Hypothalamus (tissue), 51 donors: ENCODE measurements at regions not wholly inside any gene's neighbourhood (a gene's known extent, or its start where the extent isn't known, plus 50 kb on each side); places are given as distances from the start of the nearest gene placed in this dataset.

Experiments
- DNase-seq, 51 donors: peaks; one replicate each; lab custom pipeline; 2025; lab: John Stamatoyannopoulos, UW

DNA sequence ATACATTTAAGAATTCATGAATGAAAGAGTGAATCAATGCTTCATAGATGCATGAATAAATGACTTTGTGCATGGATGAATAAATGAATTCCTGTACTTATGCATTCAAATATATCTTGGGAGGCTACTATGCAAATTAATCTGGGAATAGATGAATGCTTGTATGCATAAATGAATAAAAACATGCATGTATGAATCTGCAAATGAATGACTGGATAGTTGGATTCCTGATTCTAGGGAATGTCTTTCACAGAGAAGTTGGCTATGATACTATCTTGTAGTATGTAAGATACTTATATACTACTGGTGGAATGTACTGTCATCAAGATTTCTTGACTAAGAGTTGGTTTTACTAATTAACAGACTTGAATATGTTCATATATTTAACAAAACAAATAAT, 75.3 kb upstream of the ASTN2 start:
- DNase-seq, result no peak

DNA sequence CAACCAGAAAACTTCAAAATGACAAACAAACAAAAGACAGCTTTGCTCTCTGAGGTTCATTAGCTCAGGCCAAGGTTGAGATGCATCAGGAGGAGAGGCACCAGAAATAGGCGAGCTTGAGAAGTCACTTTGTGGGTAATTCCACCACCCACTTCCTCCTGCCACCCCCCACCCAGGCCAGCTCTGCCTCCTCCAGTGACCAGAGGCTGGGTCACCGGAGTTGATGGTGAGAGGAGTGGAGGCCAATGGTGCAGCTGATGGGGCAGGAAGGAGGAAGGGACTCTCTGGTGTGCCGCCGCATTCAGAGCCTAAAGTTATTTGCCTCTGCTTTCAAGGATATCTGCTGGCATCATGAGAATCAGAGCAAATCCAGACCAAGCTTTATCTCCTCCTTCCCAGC, 73.8 kb upstream of the ASTN2 start:
- no peak for DNase-seq

GRCh38 chr9:117487555-117488175, 72.8 kb upstream of the ASTN2 start:
- DNase-seq, result peak in 50 of 51 donors; percentile 26 to 84 (median 60)

- no peak for DNase-seq
Measured at GRCh38 chr9:117486426-117486825, 71.6 kb upstream of the ASTN2 start.

- DNase-seq, result no peak
Measured at GRCh38 chr9:117485176-117485575, 70.3 kb upstream of the ASTN2 start.

GRCh38 chr9:117480729-117481128, 65.9 kb upstream of the ASTN2 start:
- no peak for DNase-seq

DNA sequence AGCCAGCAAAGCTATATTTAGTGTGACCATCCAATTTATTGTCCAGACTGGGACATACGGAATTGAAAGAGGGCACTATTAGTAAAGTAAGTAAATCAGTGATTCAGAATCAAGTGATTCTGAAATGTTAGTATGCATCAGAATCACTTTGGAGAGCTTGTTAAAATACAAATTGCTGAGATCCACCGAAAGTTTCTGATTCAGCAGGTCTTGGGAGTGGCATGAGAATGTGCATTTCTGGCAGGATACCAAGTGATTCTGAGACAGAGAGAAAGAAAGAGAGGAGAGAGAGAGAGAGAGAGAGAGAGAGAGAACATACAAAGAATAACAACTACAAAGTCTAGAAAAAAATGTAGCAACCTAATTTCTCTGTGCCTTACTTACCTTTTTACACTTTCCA, 65.4 kb upstream of the ASTN2 start:
- no peak for DNase-seq

DNA sequence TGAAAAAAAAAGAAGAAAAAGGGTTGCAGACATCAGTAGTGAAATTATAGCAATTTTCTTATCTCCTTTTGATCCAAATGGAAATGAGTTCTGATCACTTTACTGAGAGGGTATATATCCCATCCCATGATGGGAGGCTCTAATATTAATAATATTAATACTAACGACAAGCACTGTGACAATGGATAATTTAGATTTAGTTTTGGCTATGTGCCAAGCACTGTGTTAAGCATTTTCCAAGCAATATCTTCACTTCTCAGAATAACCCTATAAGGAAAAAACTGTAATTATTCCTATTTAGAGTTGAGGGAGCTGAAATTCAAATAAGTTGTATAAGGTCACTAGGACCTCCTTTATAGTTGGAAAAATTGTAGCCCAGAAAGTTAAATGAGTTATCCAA, 58.4 kb upstream of the ASTN2 start:
- no peak for DNase-seq

DNA sequence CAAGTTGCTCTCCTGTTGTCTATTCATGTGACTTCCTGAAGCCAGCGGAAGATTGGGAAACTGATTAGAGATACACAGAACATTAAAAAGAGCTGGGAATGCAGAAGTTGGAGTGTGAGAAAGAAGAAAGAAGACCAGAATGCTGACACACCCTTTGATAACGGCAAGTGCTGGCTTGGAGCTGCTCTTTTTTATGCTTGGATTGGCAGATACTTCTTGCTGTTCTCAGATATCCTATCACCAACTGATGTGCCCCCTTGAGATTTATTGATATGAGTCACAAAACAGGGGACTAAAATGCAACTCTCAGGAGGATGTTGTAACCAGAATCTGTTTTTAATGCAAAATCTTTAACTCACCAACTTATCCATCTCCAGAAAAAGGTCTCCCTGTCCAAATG, 56.0 kb upstream of the ASTN2 start:
- no peak for DNase-seq

- DNase-seq, result no peak
Measured at GRCh38 chr9:117470455-117470854, 55.6 kb upstream of the ASTN2 start.

- DNase-seq, result no peak
Measured at GRCh38 chr9:117466111-117466510, 51.3 kb upstream of the ASTN2 start.

DNA sequence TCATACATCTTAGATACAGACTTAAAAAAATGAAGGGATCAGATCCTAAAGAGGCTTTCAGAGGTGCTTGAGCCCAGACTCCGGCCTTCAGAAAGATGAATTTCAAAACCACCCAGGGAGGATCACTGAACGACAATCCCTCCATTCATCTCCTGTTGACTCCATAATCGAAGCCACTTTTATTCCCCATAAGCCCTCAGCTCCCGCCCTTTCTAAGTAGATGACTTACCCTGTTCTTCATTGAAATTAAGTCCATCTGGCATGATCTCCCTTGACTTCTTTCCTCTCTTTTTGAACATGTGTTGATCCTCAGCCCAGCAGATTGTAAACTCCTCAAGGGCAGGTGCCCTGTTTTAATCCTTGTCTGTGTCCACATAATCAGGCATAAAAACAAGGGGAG, 50.8 kb upstream of the ASTN2 start:
- DNase-seq, result peak in 1 of 51 donors; percentile 41

- peak in 50 of 51 donors; percentile 25 to 95 (median 82) for DNase-seq
Measured at GRCh38 chr9:117464941-117465616, 50.2 kb upstream of the ASTN2 start.
